Right lobe of liver (tissue), 6 donors: ENCODE measurements at regions not wholly inside any gene's neighbourhood (a gene's known extent, or its start where the extent isn't known, plus 50 kb on each side); places are given as distances from the start of the nearest gene placed in this dataset.

Experiments used
- ATAC-seq, 4 donors: fragments of 200-7000 bp; cut with Tn5 transposase; one replicate each; pipeline ENCODE4 v1.9.1; 2020; ENCODE audit warnings: mild to moderate bottlenecking in 4 of 4, moderate library complexity in 4 of 4
- DNase-seq, 3 donors: peaks; one replicate each; pipeline ENCODE4 v3.0.0-alpha.2; 2020
- H3K27ac ChIP-seq, 3 donors: fragments of 200-600 bp; one replicate each; pipeline ENCODE4 v1.8.0; 2022
- H3K27me3 ChIP-seq, 2 donors: fragments of 200-600 bp; one replicate each; pipeline ENCODE4 v1.8.0; 2022
- H3K36me3 ChIP-seq, 4 donors: fragments of 200-600 bp; sonication (generic) in 1 of 4; one replicate each; pipeline versions ENCODE4 v1.5.1 to v1.8.0; 2017 to 2022; ENCODE audit warnings: control low read depth in 1 of 4
- H3K4me1 ChIP-seq, 4 donors: fragments of 200-600 bp; sonication (generic) in 1 of 4; one replicate each; pipeline versions ENCODE4 v1.5.1 to v1.8.0; 2017 to 2022; ENCODE audit warnings: control low read depth in 1 of 4
- H3K4me3 ChIP-seq, 3 donors: fragments of 200-600 bp; one replicate each; pipeline ENCODE4 v1.8.0; 2022
- H3K9me3 ChIP-seq, 4 donors: fragments of 200-600 bp; sonication (generic) in 1 of 4; one replicate each; pipeline versions ENCODE4 v1.5.1 to v1.8.0; 2017 to 2022; ENCODE audit warnings: control low read depth in 1 of 4
- POLR2A ChIP-seq: fragments of 450-650 bp; IDR thresholded peaks from one replicate; pipeline ENCODE4 v1.6.1; 2017; ENCODE audit warnings: antibody characterized with exemption, mild to moderate bottlenecking
- WGBS: methylation state at CpG from one replicate; pipeline ENCODE4 v1.1.6; 2018; ENCODE audit warnings: low coverage, low lambda C conversion rate; ENCODE audit not compliant: insufficient coverage; ENCODE audit errors: missing lambda C conversion rate; 5-methylcytosine and 5-hydroxymethylcytosine counted together
- intact Hi-C, 2 donors: fragments of 100-400 bp; cut with DNase I; formaldehyde crosslinking; loops; one replicate each; pipeline versions ENCODE4 v1.11.2 to v1.14.1; 2022
- TF ChIP-seq, protein P1 (sequence below), 4 donors: fragments of 200-600 bp in 3 of 4; fragments of 450-650 bp in 1 of 4; IDR thresholded peaks; one replicate each; pipeline versions ENCODE4 v1.5.1 to v1.8.0; 2016 to 2022; ENCODE audit warnings: antibody characterized with exemption in 4 of 4, mild to moderate bottlenecking in 2 of 4
- donor health status: DM: no; HTN: yes; CAD: no.
- donor health status: DM: no; HTN: no; CAD: no.
- donor health status: DM: no; HTN: no; CAD: no.
- donor health status: DM: no; HTN: yes; CAD: no.
- donor health status: DM: no; HTN: yes; CAD: no.

DNA sequence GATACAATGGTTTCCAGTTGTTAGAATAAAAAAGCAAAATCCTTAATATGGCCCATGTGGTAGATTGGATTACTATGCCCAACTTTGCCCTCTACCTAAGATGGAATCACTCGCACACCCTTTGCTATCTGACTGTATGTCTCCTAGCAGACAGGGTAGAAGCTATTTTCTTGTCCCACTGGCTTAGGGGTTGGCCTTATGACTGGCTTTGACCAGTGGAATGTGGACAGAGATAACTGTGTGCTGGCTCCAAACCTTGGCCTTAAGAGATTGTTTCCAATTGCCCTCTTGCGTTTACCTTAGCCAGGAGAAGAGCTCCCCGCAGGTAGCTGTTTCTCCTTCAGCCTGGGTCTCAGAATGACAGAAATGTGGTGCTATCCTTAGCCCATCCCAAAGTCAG lies 355.9 kb downstream of the BCOR start:
- Histone ChIP-seq H3K9me3 (no peaks in the 10 kb centered on the region), H3K36me3 (no peaks in the 10 kb centered on the region), H3K4me3 (no peak overlapping the region), H3K27ac (no peak overlapping the region), H3K4me1 (peaks cover 0 to 14% (median 0%) of the 10 kb centered on the region in 4 donors), H3K27me3 (no peaks in the 10 kb centered on the region)
- intact Hi-C loops, result no loop called here
- DNase-seq, result no peak
- whole genome bisulfite sequencing, result 90% methylated on average over 3 of the region's 3 CpGs
- no peak for TF ChIP-seq POLR2A
- TF ChIP-seq, protein P1, sequence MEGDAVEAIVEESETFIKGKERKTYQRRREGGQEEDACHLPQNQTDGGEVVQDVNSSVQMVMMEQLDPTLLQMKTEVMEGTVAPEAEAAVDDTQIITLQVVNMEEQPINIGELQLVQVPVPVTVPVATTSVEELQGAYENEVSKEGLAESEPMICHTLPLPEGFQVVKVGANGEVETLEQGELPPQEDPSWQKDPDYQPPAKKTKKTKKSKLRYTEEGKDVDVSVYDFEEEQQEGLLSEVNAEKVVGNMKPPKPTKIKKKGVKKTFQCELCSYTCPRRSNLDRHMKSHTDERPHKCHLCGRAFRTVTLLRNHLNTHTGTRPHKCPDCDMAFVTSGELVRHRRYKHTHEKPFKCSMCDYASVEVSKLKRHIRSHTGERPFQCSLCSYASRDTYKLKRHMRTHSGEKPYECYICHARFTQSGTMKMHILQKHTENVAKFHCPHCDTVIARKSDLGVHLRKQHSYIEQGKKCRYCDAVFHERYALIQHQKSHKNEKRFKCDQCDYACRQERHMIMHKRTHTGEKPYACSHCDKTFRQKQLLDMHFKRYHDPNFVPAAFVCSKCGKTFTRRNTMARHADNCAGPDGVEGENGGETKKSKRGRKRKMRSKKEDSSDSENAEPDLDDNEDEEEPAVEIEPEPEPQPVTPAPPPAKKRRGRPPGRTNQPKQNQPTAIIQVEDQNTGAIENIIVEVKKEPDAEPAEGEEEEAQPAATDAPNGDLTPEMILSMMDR (IDR thresholded peaks at IDR 0.05), result no peak
- no peak for ATAC-seq

DNA sequence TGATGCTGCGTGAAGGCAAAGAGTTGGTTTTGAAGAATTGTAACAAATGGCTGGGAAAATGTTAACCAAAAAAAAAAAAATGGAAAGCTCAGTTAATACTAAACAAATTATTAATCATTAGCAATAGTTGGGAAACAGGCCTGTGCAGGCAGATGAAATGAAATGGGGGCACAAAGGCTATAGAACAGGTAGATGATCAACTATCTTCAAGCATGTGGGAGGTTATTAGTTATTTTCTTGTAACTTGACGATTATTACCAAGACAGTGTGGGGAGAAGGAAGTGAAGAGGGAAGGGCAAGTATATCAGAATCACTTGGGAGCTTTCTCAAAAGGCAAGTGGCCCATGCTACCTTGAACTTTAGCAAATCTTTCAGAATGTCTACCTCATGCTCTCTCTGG lies 351.9 kb downstream of the BCOR start:
- Histone ChIP-seq H3K4me3 (no peak overlapping the region), H3K27ac (no peak overlapping the region), H3K36me3 (no peaks in the 10 kb centered on the region), H3K9me3 (no peaks in the 10 kb centered on the region), H3K27me3 (no peaks in the 10 kb centered on the region), H3K4me1 (peaks cover 0 to 9% (median 0%) of the 10 kb centered on the region in 4 donors)
- ATAC-seq, result peak in 2 of 4 donors; percentile 33 to 44
- WGBS, result 53% methylated on average over 2 of the region's 2 CpGs
- TF ChIP-seq POLR2A, result no peak
- TF ChIP-seq, protein P1 (IDR thresholded peaks at IDR 0.05), result no peak
- intact Hi-C loops, result no loop called here
- no peak for DNase-seq

DNA sequence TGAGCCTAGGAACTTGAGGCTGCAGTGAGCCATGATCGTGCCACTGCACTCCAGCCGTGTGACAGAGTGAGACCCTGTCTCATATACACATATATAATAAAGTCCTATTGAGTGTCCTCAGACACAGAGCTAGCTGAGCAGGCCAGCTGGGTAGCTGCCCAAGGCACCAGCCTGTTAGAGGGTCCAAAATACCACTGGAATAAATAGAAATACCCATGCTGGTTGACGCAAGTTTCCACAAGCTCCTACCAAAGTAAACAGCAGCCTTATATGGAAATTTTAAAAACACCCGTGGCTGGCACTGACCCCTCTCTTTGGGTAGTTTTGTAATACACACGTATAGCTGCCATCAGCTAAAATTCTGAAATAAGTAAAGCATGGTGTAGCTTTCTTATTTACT lies 348.6 kb downstream of the BCOR start:
- Histone ChIP-seq H3K9me3 (no peaks in the 10 kb centered on the region), H3K4me3 (no peak overlapping the region), H3K27me3 (no peaks in the 10 kb centered on the region), H3K27ac (no peak overlapping the region), H3K36me3 (no peaks in the 10 kb centered on the region), H3K4me1 (peaks cover 0 to 14% (median 0%) of the 10 kb centered on the region in 4 donors)
- no peak for TF ChIP-seq POLR2A
- TF ChIP-seq, protein P1 (IDR thresholded peaks at IDR 0.05), result no peak
- intact Hi-C loops, result no loop called here
- 45% methylated on average over 3 of the region's 5 CpGs for WGBS
- ATAC-seq (peak; percentile 18 to 75 (median 42)), DNase-seq (peak in 1 of 3 donors; percentile 61)

DNA sequence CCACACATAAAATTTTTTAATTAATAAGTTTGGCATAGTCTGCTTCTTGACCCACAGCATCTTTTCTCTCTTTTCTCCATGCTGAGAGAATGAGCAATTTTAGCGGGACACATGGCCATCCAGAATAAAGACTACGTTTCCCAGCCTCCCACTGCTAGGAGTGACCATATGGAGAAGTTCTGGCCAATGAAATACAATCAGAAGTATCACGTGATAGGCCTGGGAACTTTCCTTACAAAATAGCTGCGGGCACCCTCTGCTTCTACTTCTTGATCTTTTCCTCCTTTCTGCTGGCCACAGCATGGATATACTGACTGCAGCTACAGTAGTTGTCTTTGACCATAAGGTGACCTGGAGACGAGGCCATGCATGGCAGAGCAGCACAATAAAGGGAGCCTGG lies 348.0 kb downstream of the BCOR start:
- no peaks in the 10 kb centered on the region for H3K27me3 ChIP-seq
- ATAC-seq, result no peak
- no peak overlapping the region for H3K27ac ChIP-seq
- no peaks in the 10 kb centered on the region for H3K9me3 ChIP-seq
- peaks cover 0 to 14% (median 0%) of the 10 kb centered on the region in 4 donors for H3K4me1 ChIP-seq
- TF ChIP-seq, protein P1 (IDR thresholded peaks at IDR 0.05), result no peak
- TF ChIP-seq POLR2A, result no peak
- DNase-seq, result no peak
- WGBS, result 51% methylated on average over 4 of the region's 5 CpGs
- no peaks in the 10 kb centered on the region for H3K36me3 ChIP-seq
- H3K4me3 ChIP-seq, result no peak overlapping the region
- intact Hi-C loops, result no loop called here

DNA sequence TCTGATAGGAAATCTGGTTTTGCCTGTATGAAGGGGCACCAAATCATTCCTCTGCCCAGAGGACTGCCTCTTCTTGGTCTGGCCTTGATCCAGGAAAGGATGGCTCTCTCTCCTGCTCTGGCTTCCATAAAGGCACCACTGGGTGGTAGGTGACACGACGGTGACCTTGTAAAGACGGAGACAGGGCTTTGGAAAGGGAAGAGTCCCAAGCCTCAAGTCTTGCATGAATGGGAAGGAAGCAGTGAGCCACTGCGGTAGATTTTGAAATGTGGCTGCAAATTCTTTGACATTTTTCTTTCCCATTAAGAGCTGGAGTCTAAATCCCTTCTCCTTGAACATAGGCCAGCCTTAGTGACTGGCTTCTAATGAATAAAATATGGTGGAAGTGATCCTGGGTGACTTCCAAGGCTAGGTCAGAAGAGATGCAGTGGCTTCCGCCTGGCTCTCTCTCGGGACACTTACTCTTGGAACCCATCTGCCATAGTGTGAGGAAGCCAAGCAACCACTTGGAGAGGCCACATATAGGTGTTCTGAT lies 347.4 kb downstream of the BCOR start:
- no peak for TF ChIP-seq POLR2A
- TF ChIP-seq, protein P1 (IDR thresholded peaks at IDR 0.05), result no peak
- ATAC-seq (no peak), DNase-seq (no peak)
- Histone ChIP-seq H3K27ac (no peak overlapping the region), H3K4me3 (no peak overlapping the region), H3K36me3 (no peaks in the 10 kb centered on the region), H3K9me3 (no peaks in the 10 kb centered on the region), H3K27me3 (no peaks in the 10 kb centered on the region), H3K4me1 (peaks cover 0 to 14% (median 0%) of the 10 kb centered on the region in 4 donors)
- intact Hi-C loops, result no loop called here
- 81% methylated on average over 6 of the region's 6 CpGs for WGBS
